Activated CD8-positive, alpha-beta memory T cell treated with anti-CD3 and anti-CD28 coated beads for 1 hour (primary cell): ENCODE measurements at regions not wholly inside any gene's neighbourhood (a gene's known extent, or its start where the extent isn't known, plus 50 kb on each side); places are given as distances from the start of the nearest gene placed in this dataset.

Source experiments
- DNase-seq, 2 donors: peaks; one replicate each; pipeline ENCODE4 v3.0.0-alpha.2; 2020; ENCODE audit warnings: low read depth in 1 of 2; ENCODE audit errors: extremely low read depth in 1 of 2

DNA sequence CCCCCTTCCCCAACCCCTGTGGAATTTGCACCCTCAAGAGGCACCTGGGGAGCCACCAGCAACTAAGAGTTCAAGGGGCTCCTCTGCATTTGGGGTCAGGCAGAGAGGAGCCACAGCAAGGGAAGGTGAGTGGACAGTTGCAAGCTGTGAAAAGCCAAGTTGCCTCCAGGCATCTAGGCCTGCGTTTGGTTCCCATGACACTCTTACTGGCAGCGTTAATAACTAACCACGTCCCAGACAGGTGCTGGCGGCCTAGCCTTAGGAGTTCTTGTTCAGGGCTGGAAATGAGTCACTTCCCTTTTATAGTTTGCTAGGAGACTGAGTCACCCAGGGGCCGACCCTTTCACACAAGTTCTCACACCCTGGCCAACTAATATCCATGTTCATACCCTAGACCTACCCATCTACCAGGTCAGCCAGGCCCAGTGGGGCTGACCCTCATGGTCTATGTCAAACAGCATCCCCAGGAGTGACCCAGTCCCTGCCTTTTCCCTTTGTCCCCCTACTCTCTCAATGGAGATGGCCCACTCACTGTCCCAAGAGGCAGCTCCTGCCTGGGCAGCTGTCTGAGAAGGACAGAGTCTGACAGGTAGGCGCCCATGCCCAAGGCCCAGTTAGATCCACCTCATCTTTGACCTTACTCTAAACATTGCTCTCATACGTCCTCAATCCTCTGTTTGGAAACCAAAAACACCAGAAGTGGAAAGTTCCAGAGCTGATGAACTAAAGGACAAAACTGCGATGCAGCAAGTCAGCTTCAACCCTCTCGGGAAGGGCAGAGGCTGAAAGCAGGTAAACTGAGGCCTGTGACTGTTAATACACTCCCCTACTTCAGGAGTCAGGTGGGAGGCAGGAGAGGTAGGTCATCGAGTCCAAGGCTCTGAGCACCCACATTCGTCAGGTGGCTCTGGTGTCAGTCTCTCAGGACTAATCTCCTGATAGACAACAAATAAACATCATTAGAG, 300.6 kb downstream of the SOX9 start:
- no peak for DNase-seq

DNA sequence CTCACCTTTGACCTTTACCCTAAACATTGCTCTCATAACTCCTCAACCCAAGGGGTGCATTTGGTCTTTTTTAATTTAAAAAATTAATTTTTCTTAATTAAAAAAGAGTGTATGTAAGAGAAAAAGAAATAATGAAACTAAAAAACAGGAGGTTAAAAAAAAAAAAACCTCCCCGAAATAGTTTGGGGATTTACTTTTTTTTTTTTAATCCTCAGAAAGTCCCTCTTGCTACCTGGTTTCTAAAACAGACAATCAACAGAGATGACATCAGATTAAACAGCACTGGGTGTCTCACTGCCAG, 301.3 kb downstream of the SOX9 start:
- no peak for DNase-seq

DNA sequence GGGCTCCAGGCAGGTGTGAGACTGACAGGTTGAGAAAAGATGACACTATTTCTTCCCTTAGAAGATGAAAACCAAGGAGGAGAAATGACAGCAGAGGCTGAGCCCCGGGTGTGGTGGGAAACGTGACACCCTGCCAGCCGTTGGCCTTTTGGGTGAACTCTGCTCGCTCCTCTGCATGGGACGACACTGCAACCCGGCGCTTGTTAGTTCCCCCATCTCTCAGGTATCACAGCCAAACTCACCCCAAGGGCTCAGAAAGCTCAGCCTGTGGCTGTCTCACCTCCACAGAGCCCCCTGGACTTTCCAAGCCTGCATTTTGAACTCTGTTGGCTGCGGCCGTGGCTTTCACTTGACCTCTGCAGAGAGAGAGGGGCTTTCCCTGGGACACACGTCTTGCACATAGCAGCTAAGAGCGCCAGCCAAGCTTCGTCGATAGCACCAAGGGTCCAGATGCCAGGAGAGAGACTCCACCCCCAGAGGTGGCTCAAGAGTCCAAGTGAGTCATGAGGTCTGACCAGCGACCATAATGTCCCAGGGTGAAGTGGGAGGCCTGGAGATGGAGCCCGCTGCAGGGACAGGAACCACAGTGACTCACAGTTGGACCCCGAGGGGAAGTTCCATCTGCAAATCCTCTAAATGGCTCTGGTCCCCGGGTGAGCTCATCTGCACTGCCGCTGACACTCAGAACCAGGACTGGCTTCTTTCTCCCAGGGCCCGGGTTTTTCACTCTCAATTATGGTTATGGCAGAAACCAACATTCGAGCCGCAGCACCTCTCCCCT, 301.9 kb downstream of the SOX9 start:
- DNase-seq: no peak

DNA sequence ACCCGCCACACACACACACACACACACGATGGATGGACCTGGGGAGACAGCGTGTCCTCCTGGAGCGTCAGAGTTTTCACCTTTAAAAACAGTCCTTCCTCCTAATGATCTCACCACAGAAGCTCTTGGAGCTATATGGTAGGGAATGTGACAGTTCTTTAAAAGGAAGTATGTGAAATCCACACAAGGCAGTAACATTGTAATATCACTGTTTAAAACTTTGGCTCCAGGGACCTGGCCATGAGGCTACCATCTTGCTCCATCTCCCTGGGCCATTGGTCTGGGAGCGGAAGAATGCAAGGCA, 302.4 kb downstream of the SOX9 start:
- no peak for DNase-seq

DNA sequence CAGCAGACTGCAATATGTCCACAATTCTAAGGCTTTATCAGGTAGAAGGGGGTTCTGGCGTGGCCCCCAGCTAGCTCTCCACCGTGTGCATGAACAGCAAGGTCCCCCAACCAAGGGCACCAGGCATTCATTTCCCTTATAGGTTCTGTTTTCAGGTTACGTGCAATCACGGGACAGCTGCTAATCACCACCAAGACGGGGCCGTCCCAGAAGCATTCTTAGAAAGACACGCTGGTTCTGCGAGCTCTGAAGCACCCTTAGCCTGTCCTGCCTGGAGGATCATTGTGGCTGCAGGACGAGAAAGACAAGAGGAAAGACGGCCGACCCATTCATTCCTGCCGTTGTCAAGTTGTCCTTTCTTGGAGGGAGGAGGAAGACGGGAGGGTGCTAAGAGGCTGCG, 302.9 kb downstream of the SOX9 start:
- no peak for DNase-seq

DNA sequence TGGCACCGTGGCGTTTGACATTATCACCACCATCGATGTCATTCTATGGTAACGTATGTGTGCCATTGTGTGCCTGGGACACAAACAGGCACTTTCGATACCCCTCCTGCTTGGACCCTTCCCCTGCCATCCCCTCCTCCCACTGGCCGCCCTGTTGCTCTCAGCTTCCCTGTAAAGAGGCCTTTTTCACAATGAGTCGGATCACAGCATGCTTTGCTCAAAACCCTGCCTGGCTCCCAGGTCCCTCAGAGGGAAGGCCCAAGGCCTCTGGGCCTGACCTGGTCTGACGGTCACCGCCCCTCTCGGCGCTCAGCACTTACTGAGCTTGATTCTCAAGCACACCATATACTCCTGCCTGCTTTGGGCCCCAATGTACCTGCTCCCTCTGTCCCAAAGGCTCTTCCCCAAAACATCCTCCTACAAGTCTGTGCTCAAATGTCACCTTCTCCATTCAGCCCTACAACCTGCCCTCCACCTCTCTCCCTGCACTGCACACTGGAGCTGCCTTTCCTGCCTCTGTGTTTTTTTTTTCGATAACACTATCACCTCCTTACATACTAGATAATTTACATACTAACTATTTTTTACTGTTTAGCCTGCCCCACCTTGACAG, 303.8 kb downstream of the SOX9 start:
- DNase-seq: no peak

DNA sequence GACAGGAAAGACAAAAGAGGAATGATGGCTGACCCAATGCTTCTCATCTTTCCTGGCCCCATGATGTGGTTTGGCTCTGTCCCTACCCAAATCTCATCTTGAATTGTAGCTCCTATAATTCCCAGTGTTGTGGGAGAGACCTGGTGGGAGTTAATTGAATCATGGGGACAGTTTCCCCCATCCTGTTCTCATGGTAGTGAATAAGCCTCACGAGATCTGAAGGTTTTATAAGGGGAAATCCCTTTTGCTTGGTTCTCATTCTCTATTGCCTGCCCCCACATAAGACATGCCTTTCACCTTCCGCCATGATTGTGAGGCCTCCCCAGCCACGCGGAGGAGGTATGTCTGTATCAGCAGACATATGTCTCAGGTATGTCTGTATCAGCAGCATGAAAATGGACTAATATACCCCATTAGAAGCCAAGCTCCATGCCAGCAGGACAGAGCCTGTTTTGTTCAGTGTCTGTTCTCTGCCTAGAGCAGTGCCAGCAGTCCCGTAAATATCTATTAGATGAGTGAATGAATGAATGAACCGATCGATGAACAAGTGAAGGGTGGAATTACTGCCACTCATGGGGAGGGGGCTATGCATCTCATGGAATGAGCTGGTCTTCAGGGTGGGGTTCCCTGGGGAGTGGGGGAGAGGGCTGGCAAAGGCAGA, 304.4 kb downstream of the SOX9 start:
- no peak for DNase-seq

DNA sequence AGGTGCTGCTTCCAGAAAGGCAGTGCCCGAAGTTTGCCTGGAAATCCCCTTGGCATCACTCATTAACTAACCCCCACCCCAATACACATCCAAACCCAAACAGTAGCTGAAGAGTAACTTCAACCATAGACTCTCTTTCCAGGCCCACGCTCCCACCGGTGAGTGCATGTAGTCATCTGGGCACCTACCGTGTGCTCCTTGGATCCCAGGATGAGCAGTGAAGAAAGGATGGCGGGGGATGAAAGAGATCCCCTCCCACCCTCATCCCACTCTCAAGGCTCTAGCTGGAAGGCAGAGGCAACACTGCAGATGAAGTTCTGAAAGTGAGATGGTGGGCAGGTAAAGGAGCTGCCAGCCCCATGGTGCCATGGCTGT, 305.0 kb downstream of the SOX9 start:
- DNase-seq: no peak

DNA sequence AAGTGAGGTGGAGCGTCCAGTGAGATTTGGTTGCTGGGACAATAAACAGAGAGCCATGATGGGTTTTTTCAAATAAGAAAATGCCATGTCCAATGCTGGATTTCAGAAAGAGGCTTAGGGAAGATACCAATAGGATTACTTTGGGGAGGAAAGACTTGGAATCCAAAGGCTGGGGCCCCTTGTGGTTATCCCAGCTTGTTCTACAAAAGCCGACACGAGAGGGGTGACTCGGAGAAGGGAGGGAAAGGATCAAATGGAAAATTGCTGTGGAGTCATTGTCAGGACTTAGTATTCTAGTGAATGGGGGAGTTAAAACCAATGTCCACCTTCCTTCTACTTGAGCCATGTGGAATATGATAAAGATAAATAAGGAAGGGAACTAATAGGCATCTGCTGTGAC, 305.5 kb downstream of the SOX9 start:
- no peak for DNase-seq

DNA sequence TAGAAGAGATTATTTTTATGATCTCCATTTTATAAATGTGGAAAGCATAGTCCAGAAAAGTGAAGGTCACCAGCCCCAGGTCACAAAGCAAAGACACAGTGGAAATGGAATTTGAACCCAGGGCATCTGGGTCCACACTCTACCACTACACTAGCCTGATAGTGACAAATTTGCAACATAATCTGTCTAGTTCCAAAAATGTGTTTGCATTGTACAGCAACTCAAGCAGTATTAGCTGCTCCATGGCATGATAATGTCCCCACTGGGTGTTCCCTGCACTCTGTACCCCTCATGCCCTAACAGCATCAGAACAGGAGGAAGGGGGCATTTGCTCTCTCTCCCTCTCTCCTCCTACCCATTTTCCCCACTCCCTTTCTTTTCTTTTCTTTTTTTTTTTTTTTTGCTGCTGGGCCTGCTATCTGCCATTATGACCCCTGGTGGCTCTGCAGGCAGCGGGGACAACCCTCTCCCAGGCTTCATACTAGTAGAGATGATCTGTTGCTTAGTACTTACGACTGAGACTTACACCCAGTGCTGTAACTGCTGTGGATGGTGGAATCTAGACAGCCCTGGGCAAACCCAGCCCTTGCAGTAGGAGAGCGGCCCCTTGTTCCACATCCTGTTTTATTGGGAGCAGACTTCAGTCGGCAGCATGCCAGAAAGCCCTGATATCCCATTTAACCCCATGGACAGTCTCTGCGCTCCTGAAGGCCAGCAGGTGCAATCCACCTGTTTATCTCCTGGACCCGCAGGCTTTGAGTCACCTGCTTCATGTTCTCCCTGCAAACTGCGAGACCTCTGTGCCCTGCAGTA, 306.3 kb downstream of the SOX9 start:
- no peak for DNase-seq

DNA sequence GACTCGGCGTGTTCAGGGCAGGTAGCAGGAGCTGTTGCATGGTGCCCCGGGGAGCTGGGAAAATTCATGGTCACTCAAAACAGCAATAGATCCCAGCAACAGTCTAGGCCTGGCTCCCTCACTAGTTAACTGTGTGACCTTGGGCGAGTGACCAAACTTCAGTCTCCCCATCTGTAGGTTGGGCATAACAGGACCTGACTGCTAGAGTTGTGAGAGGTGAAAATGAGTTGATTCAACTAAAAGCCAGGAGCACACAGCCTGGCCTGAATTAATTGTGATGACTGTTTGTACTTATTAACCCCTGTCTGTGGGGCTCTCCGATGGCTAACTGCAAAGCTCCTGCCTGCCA, 306.9 kb downstream of the SOX9 start:
- DNase-seq: no peak

DNA sequence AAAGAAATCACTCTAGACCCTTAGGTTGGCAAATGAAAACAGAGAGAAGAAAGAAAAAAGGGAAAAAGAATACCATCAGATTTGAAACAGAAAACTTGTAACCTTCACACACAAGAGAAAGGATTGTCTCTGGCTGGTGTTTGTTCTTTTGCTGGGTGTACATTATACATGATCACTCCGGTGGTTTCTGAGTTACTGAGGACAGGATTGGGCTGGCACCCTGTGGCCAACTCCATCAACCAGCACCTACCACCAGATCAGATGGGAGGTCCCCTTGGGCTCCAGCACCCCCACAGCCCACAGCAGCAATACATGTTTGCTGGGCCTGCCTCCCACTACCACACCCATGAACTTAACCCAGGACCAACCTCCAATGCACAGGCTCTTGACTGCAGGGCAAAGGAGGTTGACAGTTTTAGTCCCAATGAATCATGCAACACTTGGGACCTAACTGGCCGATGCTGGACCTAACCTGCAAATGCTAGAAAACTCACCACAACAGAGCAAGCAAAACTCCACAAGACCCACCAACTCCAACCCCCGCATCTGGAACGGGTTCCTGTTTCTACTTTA, 308.3 kb downstream of the SOX9 start:
- no peak for DNase-seq

DNA sequence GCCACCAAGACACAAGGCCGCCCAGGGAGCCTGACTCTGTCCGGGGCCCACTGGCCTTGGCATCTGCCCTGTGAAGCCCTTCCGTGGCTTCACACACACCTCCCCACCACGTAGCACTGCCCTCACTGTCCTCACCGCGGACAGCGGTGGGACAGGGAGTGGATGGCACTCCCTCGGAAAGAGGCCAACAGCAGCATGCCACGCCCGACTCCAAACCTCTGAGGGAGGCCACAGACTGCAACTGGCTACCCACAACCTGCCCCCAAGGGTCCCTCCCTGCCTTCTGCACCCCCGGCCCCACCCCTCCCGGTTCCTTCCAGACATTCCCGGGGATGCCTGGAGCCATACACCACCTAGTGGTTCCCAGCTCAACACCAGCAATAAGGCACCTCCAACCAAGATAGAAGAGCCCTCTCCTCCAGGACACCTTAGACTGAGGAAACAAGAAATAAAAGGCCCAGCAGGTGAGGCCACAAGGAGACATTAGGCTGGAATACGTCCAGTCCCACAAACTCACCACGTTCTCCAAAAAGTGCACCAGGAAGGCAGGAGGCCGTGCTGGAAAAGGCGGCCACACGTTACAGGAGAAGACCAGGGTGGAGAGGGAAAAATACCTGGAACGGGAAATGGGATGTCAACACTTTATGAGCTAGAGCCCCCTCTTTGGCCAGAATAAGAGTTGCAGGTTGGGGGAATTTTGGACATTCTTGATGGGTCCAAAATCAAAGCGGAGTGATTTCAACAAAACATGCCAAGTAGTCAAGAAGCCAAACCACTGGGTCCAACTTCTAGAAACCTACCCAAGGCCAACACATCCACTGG, 310.0 kb downstream of the SOX9 start:
- no peak for DNase-seq

DNA sequence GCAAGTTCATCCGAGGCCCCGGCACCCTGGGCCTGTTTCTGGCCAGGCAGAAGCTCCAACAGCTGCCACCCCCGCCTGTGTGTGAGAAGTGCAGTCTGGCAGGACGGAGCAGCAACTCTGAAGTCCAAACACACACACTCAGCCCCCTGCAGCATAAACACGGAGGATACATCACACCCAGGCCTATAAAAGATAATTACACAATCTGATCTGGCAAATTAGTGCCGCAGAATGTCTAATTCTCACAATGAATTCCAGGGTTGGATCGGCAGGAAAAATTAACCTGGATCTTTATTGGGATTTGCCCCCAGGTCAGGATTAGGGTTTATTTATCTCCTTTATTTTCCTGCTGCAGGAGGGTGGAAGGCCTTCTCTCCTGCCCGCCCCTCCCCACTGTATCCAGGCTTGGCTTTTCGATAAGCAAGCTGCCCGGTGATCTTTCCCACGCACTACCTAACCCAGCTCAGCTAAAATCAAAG, 311.4 kb downstream of the SOX9 start:
- DNase-seq: no peak

DNA sequence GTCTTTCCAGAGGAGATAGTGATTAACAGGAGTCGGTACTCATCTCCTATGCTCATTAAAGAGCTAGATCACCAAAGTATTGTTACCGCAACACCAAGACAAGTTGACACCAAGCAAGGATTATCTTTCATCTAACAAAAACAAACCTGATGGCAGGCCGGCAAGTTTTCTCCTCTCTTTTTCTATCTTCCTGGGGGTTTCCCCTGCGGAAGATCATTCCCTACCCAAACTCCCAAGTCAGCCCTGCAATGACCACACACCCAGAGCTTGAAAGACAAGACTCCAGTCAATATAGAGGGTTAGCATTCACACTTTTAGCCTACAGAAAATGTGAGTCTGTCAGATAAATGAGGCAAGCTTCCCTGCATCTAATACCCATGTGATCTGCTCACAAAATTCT, 312.1 kb downstream of the SOX9 start:
- no peak for DNase-seq

DNA sequence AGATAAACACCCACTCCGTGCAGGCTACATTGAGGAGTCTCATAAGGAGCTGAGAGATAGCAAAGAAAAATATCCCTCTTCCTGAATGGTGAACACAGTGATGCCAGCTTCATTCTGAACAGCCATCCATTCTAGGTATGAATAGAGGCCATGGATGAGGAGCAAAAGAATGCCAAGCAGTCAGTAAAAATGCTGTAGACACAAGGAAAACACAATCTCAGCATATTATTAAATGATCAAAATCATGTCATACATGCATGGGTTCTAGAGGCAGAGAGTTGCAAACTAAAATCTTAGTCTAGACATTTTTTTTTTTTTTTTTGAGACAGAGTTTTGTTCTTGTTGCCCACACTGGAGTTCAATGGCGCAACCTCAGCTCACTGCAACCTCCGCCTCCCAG, 313.0 kb downstream of the SOX9 start:
- DNase-seq: no peak

DNA sequence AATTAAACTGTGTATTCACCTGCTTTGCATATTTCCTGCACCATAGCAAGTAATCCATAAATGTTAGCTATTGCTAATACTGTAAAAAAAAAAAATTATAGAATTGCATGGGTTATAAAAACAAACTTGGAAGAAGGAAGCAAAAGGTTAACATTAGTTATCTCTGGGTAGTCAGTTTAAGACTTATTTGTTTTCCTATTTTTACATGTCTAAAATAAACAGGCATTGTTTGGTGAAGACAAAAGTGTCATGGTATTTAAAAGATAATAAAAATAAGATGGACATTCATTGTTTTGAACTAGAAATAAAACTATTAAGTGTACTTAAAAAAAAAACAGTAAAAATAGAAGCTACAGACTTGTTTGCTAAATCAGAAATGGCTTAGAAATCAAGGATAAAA, 313.8 kb downstream of the SOX9 start:
- DNase-seq: no peak

DNA sequence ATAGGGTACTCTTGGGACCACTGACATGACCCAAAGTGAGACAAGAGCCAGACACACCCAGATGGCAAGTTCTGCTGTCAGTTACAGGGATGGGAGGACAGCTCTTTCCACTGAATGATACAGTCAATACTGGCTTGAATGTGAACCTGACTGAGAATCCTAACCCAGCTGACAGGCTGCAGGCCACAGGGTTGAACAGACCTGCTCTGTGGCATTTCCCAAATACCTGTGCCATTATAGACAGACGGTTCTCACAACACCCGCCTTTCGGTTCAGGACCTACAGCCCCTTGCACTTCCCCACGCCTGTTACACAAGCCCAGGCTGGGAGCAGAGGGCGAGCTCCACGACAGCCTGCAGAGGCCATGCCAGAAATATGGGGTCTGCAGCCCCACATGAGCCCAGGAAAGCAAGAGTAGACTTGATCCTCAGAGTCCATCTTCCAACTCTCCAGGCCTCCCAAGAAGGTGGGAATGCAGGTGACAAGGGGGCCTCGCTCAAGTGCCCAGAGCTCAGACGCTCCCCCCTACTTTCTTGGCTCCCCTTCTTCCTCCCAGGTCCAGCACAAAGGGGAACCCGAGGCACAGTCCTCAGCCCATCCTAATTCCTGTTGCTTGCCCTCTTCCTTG, 314.3 kb downstream of the SOX9 start:
- DNase-seq: no peak

DNA sequence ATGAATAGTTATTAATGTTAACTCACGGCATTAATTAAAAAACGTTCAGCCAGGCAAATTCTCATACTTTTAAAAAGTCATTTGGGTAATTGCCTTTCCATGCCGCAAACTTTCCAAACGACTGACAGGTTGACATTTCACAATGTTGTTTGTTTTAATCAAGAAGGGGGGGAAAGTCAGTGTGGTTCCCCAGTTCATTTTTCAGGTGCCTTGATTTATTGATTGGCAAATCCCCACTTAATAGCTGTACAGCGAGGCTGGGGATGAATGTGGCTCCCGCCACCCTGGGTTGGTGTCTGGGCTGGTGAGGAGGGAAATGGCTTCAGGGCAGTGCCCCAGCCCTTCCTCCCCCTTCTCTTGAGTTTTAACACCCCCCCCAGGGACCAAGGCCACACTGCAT, 318.0 kb downstream of the SOX9 start:
- no peak for DNase-seq
